HUES48 (cell line): ENCODE measurements at regions not wholly inside any gene's neighbourhood (a gene's known extent, or its start where the extent isn't known, plus 50 kb on each side); places are given as distances from the start of the nearest gene placed in this dataset.

Experiments
- H3K27ac ChIP-seq: one replicate; pipeline ENCODE4 v1.7.0; 2013; ENCODE audit warnings: low read depth, low read length, inconsistent platforms
- H3K27me3 ChIP-seq: 2 replicates; pipeline ENCODE4 v1.6.1; 2013; ENCODE audit warnings: mild to moderate bottlenecking, low read length; ENCODE audit not compliant: control insufficient read depth, insufficient read depth
- H3K36me3 ChIP-seq: 2 replicates; pipeline ENCODE4 v1.6.1; 2013; ENCODE audit warnings: low read length; ENCODE audit not compliant: control insufficient read depth, insufficient read depth
- H3K4me1 ChIP-seq: 2 replicates; pipeline ENCODE4 v1.6.1; 2013; ENCODE audit warnings: mild to moderate bottlenecking, low read length; ENCODE audit not compliant: control insufficient read depth, insufficient read depth
- H3K4me3 ChIP-seq: 2 replicates; pipeline ENCODE4 v1.5.1; 2013; ENCODE audit warnings: mild to moderate bottlenecking, low read depth, low read length
- H3K9ac ChIP-seq: 2 replicates; pipeline ENCODE4 v1.6.1; 2013; ENCODE audit warnings: mild to moderate bottlenecking, low read depth, low read length, moderate library complexity
- H3K9me3 ChIP-seq: 2 replicates; pipeline ENCODE4 v1.6.1; 2013; ENCODE audit warnings: low read length; ENCODE audit not compliant: control insufficient read depth, insufficient read depth

DNA sequence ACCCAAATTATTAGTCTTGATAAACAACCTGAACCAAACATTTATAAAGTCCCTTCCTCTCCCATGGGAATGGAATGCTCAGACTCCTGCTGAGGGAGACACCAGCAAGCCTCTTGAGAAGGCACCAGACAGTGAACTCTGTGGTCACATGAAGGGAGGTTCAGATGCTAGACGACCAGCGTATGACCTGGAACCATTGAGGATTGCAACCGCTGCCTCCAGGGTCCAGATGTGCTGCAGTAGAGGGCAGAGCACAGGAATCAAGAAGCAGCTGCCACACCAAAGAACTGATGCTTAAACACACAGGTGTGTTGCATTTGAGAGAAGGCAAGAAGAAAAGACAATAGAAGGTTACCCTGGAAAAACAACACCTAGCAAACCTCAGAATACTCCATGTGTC is 592.4 kb downstream of the AACS start:
- Histone ChIP-seq H3K4me1 (no peaks in the 10 kb centered on the region), H3K27ac (no peak overlapping the region), H3K4me3 (no peak overlapping the region), H3K9me3 (no peaks in the 10 kb centered on the region), H3K9ac (no peak overlapping the region), H3K36me3 (no peaks in the 10 kb centered on the region), H3K27me3 (no peaks in the 10 kb centered on the region)

GRCh38 chr12:125674554-125675338 is 609.5 kb downstream of the AACS start:
- Histone ChIP-seq H3K9ac (no peak overlapping the region), H3K4me1 (0 out of 2 replicates have a peak, but pooled peaks cover 3% of the 10 kb centered on the region), H3K4me3 (no peak overlapping the region), H3K27ac (no peak overlapping the region), H3K36me3 (no peaks in the 10 kb centered on the region), H3K9me3 (no peaks in the 10 kb centered on the region), H3K27me3 (no peaks in the 10 kb centered on the region)

DNA sequence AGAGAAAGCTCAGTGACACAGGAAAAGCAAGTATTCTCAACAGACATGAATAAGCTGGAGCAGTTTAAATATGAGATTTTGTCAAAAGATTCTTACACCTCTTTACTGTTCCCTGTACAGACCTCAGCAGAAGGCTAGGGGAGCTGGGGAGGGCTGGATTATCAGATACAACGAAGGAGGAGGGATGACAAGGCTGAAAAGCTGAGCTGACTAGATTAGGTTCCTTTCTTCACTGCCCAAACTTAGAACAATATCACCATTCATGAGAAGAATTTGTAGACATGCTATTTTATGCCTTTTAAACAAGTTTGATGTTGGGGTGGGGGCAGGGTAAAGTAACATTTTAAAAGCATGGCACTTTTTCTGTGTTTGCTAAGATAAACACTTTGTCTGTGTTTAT is 611.1 kb downstream of the AACS start:
- H3K27ac ChIP-seq = no peak overlapping the region
- no peaks in the 10 kb centered on the region for H3K36me3 ChIP-seq
- 0 out of 2 replicates have a peak, but pooled peaks cover 3% of the 10 kb centered on the region for H3K4me1 ChIP-seq
- no peaks in the 10 kb centered on the region for H3K9me3 ChIP-seq
- H3K9ac ChIP-seq = no peak overlapping the region
- H3K4me3 ChIP-seq = no peak overlapping the region
- no peaks in the 10 kb centered on the region for H3K27me3 ChIP-seq

GRCh38 chr12:125677829-125678228 is 612.6 kb downstream of the AACS start:
- Histone ChIP-seq H3K27ac (no peak overlapping the region), H3K9me3 (no peaks in the 10 kb centered on the region), H3K9ac (no peak overlapping the region), H3K4me3 (no peak overlapping the region), H3K36me3 (no peaks in the 10 kb centered on the region), H3K27me3 (no peaks in the 10 kb centered on the region; the same call in 1 of the 2 replicates), H3K4me1 (0 out of 2 replicates have a peak, but pooled peaks cover 3% of the 10 kb centered on the region)

DNA sequence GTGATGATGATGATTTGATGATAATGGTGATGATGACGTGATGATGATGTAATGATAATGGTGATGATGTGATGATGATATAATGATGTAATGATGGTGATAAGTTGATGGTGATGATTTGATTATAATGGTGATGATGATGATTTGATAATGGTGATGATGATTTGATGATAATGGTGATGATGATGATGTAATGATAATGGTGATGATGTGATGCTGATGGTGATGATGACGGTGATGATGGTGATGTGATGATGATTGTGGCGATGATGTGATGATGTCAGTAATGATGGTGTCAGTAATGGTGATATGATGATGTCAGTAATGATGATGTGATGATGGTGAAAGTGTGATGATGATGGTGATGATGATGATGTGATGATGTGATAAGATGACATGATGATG is 613.4 kb downstream of the AACS start:
- peaks cover 2% of the 10 kb centered on the region; the same call in 1 of the 2 replicates for H3K27me3 ChIP-seq
- H3K4me3 ChIP-seq = no peak overlapping the region
- no peak overlapping the region for H3K27ac ChIP-seq
- no peaks in the 10 kb centered on the region for H3K36me3 ChIP-seq
- H3K9me3 ChIP-seq = no peaks in the 10 kb centered on the region
- H3K9ac ChIP-seq = no peak overlapping the region
- 0 out of 2 replicates have a peak, but pooled peaks cover 3% of the 10 kb centered on the region for H3K4me1 ChIP-seq

DNA sequence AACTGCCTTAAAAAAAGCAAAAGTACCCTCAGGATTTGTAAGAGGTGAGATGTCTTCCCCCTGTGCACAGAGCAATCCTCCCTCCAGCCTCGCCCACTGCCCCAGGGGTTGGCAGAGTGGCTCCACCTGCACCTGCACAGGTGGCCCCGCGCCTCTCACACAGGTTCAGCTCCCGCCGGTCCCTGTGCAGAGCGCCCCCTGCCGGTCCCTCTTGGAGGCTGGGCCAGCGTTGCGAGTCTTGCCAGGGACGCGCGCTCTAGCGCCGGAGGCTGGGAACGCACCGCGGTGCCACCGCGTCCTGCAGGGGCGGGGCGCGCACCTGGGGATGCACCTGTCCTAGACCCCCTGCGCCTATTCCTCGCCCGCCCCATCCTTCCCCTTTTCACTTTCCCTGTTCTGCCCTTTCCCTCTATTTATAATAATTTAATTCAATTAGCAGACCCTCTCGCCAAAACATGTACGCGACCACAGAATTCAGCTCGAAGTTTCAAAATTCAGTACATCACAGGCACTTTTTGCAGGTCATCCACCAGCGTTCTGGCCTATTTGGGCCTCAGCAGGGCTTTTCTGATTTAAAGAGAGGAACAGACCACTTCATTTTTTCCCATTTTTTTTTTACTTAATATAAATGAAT is 618.6 kb downstream of the AACS start:
- Histone ChIP-seq H3K4me3 (no peak overlapping the region), H3K27ac (no peak overlapping the region), H3K36me3 (no peaks in the 10 kb centered on the region), H3K9me3 (no peaks in the 10 kb centered on the region), H3K4me1 (no peaks in the 10 kb centered on the region), H3K27me3 (peaks cover 2% of the 10 kb centered on the region; the same call in 1 of the 2 replicates), H3K9ac (no peak overlapping the region)

GRCh38 chr12:125684968-125685790 is 619.9 kb downstream of the AACS start:
- Histone ChIP-seq H3K4me1 (no peaks in the 10 kb centered on the region), H3K9ac (no peak overlapping the region), H3K4me3 (no peak overlapping the region), H3K9me3 (no peaks in the 10 kb centered on the region), H3K27ac (no peak overlapping the region), H3K36me3 (no peaks in the 10 kb centered on the region), H3K27me3 (peaks cover 2% of the 10 kb centered on the region; the same call in 1 of the 2 replicates)

DNA sequence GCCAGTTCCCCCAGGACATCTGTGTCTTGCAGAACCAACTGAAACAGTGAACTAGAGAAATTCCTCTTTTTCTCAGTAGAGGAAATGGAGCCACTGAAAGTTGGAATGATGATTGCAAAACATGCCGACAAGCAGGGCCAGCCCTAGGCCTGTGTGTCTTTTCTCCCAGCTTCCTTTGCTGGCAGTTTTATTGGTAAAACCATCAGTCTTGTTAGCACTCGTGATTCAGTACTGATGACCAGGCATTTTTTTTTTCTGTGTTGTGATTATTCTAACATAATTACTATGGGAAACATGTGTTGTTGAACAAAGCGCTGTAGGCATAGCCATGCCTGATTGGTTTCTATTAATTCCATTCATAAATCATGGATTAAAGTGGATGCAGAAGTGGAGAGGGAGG is 620.7 kb downstream of the AACS start:
- Histone ChIP-seq H3K36me3 (no peaks in the 10 kb centered on the region), H3K27ac (no peak overlapping the region), H3K9me3 (no peaks in the 10 kb centered on the region), H3K4me1 (no peaks in the 10 kb centered on the region), H3K4me3 (no peak overlapping the region), H3K9ac (no peak overlapping the region), H3K27me3 (peaks cover 2% of the 10 kb centered on the region; the same call in 1 of the 2 replicates)

DNA sequence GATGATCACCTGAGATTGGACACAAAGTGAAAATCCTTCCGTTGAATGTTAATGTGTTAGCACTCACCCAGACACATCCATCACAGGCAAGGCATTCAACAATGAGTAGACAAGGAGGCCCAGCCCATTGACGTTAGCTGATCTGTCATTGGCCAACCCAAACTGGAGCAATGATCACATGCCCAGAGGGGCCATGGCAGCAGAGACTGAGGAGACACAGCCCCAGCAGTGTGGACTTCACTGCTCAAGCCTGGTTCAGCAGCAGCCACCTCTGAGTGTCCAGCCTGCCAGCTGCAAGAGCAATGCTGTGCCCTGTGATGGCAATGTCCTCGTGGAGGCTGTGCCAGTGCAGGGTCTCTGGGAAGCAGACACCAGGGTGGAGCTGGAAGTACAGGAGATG is 622.2 kb downstream of the AACS start:
- no peak overlapping the region for H3K9ac ChIP-seq
- H3K9me3 ChIP-seq = no peaks in the 10 kb centered on the region
- H3K4me3 ChIP-seq = no peak overlapping the region
- H3K27ac ChIP-seq = no peak overlapping the region
- H3K4me1 ChIP-seq = no peaks in the 10 kb centered on the region
- peaks cover 2% of the 10 kb centered on the region; the same call in 1 of the 2 replicates for H3K27me3 ChIP-seq
- no peaks in the 10 kb centered on the region for H3K36me3 ChIP-seq

DNA sequence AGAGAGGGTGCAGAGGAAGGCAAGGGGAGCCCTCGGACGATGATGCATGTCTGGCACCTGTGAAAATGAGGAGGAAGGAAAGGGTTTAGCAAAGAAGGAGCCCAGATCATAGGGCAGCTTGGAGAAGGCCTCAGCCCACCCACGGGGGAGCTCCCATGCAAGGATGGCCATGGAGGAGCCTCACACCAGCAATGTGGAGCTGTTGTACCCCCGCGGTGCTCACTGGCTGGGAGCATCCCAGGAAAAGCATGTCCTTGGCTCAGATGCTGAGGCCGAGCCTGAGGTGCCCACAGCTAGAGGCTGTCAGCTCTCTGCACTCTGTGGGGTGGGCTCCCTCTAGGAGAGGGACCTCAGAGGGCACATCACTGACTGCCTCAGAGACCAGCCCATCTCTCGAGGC is 622.6 kb downstream of the AACS start:
- H3K36me3 ChIP-seq = no peaks in the 10 kb centered on the region
- no peak overlapping the region for H3K4me3 ChIP-seq
- peaks cover 2% of the 10 kb centered on the region; the same call in 1 of the 2 replicates for H3K27me3 ChIP-seq
- no peak overlapping the region for H3K27ac ChIP-seq
- no peaks in the 10 kb centered on the region for H3K9me3 ChIP-seq
- H3K9ac ChIP-seq = no peak overlapping the region
- H3K4me1 ChIP-seq = no peaks in the 10 kb centered on the region
